NCI-H146 treated with DMSO at 0.1 percent for 48 hours (cell line): ENCODE measurements at regions not wholly inside any gene's neighbourhood (a gene's known extent, or its start where the extent isn't known, plus 50 kb on each side); places are given as distances from the start of the nearest gene placed in this dataset.

Source experiments
- DNase-seq: peaks from one replicate; lab custom pipeline; 2025; ENCODE audit not compliant: unreplicated experiment; lab: John Stamatoyannopoulos, UW

DNA sequence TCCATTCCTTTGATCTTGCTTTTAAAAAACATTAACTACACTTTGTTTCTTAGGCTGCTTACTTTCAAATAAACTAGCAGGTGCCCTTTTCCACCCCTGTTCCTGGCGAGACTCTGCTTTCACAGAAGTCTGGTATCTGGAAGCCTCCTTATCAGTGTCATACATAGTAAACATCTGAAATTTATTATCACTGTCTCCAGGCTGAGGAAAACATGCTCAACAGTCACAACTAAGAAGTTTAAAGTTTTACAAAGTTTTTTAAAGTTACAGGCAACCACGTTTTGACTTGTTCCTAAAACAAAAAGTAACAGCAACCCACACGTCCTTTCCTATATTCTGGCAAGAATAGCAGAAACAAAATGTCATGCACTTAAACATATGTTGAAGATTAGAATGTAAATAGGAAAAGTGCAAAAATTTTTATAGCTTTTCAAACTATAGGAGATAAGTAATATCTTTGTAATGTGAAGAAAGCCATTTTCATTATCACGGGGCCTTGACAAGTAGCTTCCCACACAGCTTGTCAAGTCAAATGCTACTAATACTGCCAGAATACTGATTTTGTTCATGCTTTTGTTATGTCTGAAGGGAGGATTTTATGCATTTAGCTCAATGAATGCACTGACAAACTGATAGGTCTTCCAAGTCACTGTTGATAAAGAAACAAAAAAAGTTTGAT, 275.2 kb upstream of the KCNMB2 start:
- DNase-seq = no peak

DNA sequence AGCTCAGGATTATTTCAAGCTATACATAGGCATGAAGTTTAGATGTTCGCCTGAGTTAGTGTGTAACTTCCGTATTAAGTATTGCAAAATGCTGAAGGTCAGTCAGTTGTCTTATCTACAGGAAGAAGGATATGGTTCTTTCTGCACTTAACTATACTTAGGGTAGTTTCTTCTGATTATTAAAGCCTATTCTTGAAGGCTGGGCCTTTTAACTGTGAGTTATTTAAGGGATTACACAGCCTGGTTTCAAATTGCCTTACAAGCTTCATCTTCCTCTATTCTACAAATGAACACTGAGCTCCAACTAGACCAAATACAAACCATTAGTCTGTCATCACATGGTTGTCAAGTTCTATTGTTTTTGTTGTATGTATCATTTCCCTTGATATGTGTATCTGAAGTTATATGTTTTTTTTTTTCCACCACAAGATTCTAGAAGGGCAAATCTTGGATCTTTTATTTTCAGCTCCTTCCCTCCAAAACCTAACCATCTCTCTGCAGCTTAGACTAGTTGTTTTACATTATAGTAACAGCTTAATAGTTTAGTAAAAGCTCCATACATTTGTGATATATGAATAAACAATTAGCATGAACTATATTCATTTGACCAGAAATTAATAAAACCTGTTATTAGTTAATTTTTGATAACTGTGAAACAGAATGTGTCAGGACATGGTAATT, 272.9 kb upstream of the KCNMB2 start:
- DNase-seq = no peak

DNA sequence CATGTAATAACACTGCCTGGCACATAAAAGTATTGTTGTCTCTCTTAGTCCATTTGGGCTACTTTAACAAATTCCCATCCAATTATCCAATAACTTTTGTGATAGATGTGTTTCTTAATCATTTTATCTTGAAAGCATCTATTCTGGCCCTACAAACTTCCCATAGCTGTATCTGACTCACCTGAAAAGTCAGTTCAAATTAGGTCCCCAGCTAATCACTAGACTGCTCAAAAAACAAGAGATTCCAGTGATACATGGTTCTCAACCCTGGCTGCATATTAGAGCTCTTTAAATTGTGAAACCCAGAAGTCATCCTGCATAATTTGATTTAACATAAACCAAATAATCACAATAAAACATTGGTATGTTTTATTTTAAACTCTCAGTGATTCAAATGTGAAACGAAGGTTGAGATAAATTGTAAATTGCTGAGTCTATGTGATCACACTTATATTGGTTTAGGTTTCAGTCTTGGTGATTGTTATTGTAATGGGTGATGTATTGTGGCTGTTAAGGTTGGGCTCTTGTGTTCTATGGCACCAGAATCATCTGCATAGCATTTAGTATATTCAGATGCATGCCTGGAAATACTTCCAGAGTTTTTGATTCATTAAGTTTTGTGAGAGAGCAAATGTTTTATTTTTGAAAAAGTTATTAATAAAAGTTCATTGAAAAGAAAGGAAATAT, 268.9 kb upstream of the KCNMB2 start:
- no peak for DNase-seq

DNA sequence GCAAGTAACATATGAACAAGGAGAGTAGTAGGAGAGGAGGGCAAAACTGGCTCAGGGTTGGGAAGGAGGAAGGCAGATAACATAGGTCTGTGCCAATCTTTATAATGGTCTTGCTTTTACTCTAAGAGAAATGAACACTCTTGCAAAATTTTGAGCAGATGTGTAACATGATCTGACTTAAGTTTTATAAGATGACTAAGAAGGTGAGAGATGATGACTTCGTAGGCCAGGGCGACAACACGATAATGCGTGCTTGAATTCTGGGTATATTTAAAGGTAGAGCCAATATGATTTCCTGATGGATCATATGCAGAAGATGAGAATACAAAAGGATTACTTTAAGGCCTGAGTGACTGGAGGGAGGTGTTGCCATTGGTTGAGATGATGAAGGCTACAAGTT, 265.4 kb upstream of the KCNMB2 start:
- DNase-seq = no peak

DNA sequence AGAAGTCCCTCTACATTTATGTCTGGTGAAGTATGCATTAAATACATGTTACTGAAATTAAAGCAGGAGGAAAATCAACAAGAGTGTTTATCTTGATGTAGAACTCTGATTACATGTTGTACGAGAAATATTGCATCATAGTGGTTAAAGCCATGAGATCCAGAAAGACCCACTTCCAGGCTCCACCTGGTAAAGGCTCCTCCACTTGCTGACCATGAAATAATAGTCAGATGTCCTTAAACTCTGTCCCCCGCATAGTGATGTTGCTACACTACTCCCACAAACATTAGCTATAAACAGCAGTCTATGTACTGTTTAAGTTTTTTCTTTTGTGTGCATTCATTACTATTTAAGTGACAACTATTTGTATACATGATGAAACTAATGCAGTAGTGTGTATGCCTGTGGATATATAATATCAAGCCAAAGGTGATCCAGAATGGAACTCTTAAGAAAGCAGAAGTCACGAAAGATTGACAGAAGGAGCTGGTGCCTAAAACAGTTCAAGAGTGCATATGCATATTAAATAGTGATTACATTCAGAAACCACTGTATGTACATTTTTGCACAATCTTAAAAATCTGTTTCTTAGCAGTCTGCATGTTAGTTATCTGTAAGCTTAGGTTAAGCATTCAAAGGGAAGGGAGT, 264.4 kb upstream of the KCNMB2 start:
- no peak for DNase-seq

DNA sequence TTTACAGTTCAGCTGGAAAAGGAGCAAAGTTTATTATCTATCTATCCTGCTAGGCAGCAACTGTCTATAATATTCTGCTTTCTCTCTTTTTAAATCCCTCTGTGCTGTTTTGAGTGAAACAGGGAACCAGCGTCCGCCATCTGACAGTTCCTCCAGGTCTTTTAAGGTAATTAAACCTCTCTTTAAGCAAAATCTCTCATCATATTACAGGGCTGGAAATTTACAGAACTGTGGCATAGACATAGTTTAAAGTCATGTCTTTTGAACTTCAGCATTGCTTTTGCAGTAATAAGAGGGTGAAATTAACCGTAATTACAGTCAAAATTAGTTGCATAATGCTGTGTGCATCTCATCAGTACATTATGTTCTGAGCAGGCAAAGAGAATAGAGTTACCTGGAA, 263.4 kb upstream of the KCNMB2 start:
- no peak for DNase-seq

DNA sequence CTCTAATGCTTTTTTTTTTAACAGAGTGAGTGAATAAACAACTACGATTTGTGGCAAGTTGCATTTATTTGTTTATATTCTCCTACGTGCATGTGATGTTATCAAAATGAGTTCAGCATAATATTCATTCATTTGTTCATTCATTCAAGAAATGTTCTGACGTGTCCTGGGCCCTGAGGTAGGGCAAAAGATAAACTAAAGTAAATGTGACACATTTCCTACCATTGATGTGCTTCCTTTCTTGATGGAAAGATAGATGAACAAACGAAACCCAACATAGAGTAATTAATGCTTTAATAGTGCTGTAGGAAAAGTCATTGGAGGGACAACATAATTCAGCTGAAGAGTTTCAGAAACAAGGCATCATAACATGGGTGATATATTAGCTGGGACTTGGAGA, 261.5 kb upstream of the KCNMB2 start:
- no peak for DNase-seq

DNA sequence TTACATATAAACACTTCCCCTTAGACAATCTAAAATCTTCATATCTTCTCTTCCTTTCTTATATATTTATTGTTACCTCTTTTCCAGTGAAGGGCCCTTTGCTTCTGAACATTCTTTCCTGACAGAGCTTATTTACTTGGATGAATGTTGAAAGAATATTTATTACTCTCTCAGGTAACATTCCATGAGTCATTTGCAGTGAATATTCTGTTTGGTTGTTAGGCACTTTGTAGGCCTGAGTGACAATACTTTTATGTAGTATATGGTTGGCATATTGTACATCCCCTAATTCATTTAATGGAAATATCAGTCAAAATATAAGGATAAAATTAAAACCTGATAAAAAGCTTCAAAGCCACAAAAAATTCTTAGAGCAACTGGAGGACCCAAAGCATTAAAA, 260.9 kb upstream of the KCNMB2 start:
- DNase-seq = no peak

DNA sequence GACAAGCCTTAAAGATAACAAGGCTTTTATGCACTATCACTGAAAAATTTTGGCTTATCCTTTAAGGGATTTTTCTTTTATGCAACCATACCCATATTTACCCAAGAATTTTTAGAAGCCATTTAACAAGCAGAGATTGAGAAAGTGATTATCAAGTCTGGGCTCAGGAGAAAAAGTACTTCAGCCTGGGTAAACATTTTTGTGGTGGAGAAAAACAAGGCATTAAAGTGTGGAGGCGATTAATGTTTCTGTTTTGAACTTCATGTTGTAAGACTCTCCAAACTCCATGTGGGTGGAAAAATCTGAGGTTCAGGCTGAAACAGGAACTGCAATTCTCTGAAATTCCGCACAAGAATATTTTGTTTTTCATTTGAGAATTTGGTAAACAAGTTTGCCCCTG, 260.4 kb upstream of the KCNMB2 start:
- DNase-seq = no peak

DNA sequence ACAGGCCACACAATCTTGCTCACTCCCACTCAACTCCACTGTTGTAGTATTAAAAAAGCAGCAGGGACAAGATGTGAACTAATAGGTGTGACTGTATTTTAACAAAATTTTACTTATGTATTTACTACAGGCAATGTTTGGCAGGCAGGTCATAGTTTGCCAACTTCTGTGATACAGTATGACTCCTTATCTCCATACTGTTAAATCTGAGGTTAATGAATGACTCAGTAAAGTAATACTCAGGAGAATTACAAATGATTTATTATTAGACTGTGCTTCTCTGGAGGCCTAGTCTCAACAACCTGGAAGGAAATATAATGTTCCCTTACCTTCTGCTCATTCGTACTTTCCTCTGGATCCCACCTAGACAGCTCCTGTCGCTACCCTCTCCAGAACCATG, 258.6 kb upstream of the KCNMB2 start:
- no peak for DNase-seq

DNA sequence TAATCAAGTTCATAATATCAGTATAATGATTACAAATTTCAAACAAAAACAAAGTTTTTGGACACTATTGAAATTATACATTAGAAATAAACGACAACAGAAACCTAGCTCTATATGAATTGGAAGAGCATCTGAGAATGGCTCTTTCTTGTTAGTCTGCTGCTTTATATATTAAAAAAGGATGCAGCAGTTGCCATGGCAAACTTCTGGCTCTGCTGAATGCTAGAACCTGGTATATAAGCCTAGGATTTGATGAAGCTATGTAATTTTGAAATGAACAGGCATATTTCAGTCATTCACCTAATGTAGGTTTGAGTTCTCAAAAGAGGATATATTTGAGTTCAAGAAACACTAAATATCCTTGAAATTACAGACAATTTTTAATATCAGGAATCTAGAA, 252.7 kb upstream of the KCNMB2 start:
- no peak for DNase-seq

DNA sequence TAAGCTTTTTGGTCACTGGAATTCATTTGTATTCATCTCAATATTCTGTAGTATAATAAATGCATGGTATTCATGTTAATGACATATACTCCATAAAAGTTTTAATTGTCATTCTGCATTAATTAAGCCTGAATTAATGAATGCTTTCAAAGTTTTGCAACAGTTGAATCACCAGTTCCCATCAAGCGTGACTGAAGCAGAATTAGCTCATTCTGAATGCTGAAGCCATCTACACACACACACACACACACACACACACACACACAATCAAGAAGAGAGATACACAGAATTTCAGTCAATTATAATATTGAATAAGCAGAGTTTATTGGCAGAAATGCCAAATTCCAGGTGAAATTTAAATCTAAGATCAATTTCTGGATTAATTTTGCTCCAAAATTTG, 252.1 kb upstream of the KCNMB2 start:
- DNase-seq = no peak

DNA sequence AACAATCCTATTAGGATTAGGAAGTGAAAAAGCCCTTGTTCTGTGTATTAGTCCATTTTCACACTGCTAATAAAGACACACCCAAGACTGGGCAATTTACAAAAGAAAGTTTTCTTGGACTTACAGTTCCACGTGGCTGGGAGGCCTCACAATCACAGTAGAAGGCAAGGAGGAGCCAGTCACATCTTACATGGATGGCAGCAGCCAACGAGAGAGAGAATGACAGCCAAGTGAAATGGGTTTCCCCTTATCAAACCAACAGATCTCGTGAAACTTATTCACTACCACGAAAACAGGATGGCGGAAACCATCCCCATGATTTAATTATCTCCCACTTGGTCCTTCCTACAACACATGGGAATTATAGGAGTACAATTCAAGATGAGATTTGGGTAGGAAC, 248.2 kb upstream of the KCNMB2 start:
- no peak for DNase-seq

DNA sequence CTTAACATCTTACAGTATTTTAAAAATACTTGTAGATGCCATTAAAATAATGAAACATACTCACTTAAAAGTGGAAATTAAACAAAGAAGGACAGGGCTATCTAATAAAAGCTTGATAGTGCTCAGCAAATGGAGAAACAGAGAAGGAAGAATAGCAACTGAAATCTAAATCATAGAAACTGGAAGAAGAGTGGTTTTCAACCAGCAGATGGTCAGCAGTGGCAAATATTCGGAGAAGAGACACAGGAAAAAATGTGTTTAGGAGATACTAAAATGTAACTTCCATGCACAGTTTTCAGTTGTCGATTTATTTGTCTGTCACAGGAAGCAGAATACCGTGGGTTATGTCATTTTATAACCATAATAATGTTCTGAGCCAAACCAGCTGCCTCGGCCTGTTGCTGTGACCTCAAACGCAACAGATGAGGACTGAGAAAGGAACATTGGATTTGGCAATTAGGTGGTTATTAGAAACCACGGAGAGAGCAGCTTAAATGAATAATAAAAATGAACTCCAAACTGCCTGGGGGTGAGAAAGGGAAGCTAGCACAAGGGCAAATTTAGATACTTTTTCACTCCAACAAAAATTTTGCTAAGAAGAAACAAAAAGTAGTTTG, 246.6 kb upstream of the KCNMB2 start:
- no peak for DNase-seq

DNA sequence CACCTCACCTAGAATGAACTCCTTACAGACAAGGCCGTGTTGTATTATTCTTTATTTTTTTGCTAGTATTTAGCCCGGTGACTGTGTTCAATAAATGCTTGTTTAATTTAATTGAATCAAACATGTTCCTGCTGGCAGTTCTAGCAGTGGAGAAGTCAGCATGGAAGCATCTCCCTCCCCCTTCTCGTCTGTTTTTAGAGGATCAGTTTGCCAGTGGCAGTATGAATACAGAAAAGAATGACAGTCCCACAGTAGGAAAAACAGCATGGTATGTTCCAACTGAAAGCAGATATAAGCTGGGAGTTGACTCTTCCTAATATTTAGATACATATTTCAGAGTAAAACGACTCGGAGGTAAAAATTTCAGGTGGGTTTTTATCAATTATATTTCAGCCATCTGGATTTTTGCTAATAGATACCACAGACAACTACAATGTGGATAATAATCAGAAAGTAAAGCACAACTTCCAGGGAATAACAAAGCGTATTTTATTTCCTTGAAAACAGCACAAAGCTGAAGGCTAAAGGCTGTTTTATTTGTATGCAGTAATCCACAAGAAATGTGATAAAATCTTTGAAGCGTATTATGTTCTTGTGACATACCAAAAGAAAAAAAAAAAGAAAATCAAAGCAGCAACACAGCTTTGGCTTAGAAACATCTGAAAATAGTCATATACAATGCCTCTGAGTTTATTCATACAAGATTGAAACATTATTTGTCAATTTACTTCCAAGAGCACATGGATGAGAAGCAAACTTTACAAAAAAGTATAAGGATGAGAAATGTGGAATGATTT, 244.5 kb upstream of the KCNMB2 start:
- no peak for DNase-seq

DNA sequence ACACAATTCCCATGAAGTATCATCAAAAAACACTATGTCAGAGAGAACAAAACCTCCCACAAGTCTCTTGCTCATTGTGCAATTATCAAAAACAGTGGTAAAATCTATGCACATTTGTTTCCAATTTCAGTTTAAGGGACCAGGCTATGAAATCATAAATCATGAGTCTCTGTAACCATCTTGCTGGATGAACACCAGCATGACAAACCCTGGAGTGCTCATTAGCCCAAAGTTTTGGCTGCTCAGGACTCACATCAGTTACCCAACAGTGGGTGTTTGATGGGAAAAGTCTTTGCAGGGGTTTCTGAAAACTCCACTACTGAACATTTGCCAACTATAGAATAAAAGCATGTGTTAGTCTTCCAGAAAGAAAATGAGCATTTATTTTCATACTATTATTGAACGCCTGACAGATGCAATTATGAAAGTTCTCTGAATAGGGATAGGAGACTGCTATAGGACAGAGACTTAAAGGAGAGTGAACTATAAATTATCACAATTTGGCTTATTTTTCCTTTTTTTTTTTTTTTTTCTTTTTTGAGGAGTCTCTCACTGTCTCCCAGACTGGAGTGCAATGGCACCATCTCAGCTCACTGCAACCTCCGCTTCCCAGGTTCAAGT, 240.8 kb upstream of the KCNMB2 start:
- DNase-seq = no peak

DNA sequence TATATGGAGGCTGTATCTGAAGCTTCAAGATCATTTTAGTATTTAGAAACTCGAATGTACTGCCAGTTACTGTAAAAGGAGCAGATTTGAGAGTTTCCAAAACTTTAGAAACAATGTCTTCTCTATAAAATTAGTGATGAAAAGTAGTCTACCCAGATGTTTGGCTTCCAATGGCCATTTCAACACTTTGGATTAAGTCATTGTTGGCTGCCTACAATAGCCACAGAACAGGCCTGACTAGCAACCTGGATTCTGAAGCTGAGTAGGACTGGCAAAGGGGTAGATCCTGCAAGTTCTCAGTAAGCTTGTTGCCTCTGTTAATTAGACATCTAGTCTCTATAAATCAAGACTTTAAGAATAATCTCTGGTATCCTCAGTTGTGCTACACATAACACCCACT, 239.0 kb upstream of the KCNMB2 start:
- DNase-seq = no peak

DNA sequence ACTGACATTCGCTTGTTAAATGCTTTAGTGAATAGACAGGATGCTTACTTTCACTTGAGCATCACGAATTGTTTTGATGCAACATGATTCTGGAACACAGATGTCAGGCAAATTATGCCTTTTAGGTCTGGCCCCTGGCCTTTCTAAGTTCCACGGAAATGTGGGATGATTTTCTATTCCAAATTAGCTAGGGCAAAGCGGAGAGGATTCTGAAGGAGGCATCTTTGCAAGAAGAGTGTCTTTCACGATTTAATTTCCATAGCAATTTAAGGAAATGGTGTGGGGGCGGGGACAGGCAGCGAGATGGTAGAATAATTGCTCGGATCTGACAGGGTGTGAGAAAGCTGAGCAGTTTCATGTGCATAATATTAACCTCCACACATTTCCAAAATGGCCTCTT, 238.5 kb upstream of the KCNMB2 start:
- no peak for DNase-seq

DNA sequence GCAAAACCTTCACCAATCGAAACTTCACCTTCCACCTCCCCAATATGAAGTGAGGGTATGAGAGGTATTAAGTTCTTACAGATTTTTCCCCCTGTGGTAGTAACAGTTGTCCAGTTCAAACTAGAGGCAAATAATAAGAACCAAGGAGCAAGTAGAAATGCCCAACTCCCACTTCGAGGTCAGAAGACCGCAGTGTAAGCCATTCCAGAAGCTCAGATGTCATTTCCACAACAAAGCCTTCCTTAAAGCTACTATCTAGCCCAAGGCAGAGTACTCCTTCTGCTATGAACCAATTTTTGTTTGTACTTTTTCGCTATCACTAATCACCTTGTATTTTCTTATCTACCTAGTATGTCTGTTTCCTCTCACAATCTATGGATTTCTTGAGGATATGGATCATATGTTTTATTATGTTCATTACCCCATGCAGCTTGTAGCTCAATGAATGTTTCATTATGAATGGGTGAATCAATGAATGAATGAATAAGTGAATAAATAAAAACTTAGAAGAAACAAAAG, 235.7 kb upstream of the KCNMB2 start:
- DNase-seq = no peak
